ENCODE measurements at regions not wholly inside any gene's neighbourhood (a gene's known extent, or its start where the extent isn't known, plus 50 kb on each side); places are given as distances from the start of the nearest gene placed in this dataset.

DNA sequence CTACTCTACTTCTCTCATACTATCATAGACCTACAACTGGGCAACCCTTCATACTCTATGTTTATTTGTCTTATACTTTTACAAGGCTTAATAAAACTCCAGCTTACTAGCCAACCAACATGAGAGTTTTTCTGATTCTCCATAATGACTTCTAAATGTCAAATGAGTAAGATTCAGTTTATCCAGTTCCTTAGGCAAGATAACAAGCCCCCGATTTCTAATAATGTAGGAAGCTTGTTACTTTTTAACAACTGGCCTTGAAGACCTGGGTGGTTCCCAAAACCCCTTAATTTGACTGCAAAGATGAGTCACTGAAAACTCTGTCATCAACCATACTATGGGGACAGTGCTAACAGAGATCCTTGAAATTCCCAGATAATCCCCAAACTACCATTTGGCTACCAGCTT is 294.6 kb upstream of the ACTBL2 start:
- TF ChIP-seq, protein P1, sequence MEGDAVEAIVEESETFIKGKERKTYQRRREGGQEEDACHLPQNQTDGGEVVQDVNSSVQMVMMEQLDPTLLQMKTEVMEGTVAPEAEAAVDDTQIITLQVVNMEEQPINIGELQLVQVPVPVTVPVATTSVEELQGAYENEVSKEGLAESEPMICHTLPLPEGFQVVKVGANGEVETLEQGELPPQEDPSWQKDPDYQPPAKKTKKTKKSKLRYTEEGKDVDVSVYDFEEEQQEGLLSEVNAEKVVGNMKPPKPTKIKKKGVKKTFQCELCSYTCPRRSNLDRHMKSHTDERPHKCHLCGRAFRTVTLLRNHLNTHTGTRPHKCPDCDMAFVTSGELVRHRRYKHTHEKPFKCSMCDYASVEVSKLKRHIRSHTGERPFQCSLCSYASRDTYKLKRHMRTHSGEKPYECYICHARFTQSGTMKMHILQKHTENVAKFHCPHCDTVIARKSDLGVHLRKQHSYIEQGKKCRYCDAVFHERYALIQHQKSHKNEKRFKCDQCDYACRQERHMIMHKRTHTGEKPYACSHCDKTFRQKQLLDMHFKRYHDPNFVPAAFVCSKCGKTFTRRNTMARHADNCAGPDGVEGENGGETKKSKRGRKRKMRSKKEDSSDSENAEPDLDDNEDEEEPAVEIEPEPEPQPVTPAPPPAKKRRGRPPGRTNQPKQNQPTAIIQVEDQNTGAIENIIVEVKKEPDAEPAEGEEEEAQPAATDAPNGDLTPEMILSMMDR (IDR thresholded peaks at IDR 0.05; ENCODE audit: insufficient read depth, low read length) = no peak
- no peak for TF ChIP-seq GABPA (IDR thresholded peaks at IDR 0.05; ENCODE audit: low read depth)
